Natural killer cell (primary cell): ENCODE measurements at regions not wholly inside any gene's neighbourhood (a gene's known extent, or its start where the extent isn't known, plus 50 kb on each side); places are given as distances from the start of the nearest gene placed in this dataset.

ENCODE experiments used
- ATAC-seq, 3 donors: fragments of 150-1000 bp in 2 of 3; fragments of 200-7000 bp in 1 of 3; cut with Tn5 transposase; 1 replicate in 1 of 3; 2 replicates in 2 of 3; pipeline ENCODE4 v1.10.0; 2021; ENCODE audit warnings: mild to moderate bottlenecking in 2 of 3, moderate library complexity in 2 of 3
- DNase-seq, 2 donors: peaks; one replicate each; pipeline versions ENCODE4 v3.0.0 to v3.0.0-alpha.2; 2013 to 2021; ENCODE audit warnings: mixed read lengths in 1 of 2
- H3K27ac ChIP-seq: one replicate; pipeline ENCODE4 v1.5.1; 2013; ENCODE audit warnings: mild to moderate bottlenecking, low read length
- H3K27me3 ChIP-seq: one replicate; pipeline ENCODE4 v1.6.1; 2013; ENCODE audit warnings: low read length; ENCODE audit not compliant: control insufficient read depth, insufficient read depth
- H3K36me3 ChIP-seq: one replicate; pipeline ENCODE4 v1.6.1; 2013; ENCODE audit warnings: low read length; ENCODE audit not compliant: control insufficient read depth, insufficient read depth
- H3K4me1 ChIP-seq: one replicate; pipeline ENCODE4 v1.6.1; 2013; ENCODE audit warnings: low read length; ENCODE audit not compliant: control insufficient read depth, insufficient read depth
- H3K4me3 ChIP-seq: one replicate; pipeline ENCODE4 v1.5.1; 2013; ENCODE audit warnings: low read length
- H3K9me3 ChIP-seq: one replicate; pipeline ENCODE4 v1.6.1; 2013; ENCODE audit warnings: low read length; ENCODE audit not compliant: control insufficient read depth, insufficient read depth
- H3K27ac Mint-ChIP-seq, 2 donors: one replicate each; pipeline ENCODE4 v1.8.0; 2022; ENCODE audit warnings: mild to moderate bottlenecking in 2 of 2, mixed read lengths in 2 of 2, moderate library complexity in 1 of 2
- H3K27me3 Mint-ChIP-seq, 2 donors: one replicate each; pipeline ENCODE4 v1.8.0; 2022; ENCODE audit warnings: low read depth in 2 of 2, mixed read lengths in 2 of 2
- H3K36me3 Mint-ChIP-seq: one replicate; pipeline ENCODE4 v1.8.0; 2022; ENCODE audit warnings: mixed read lengths
- H3K4me1 Mint-ChIP-seq, 2 donors: one replicate each; pipeline ENCODE4 v1.8.0; 2022; ENCODE audit warnings: mixed read lengths in 2 of 2
- H3K4me3 Mint-ChIP-seq: one replicate; pipeline ENCODE4 v1.8.0; 2022; ENCODE audit warnings: mild to moderate bottlenecking, moderate library complexity, mixed read lengths
- H3K9me3 Mint-ChIP-seq, 2 donors: one replicate each; pipeline ENCODE4 v1.8.0; 2022; ENCODE audit warnings: mixed read lengths in 2 of 2
- CTCF ChIP-seq: fragments of 200-600 bp; IDR thresholded peaks from one replicate; pipeline ENCODE4 v1.8.0; 2022; ENCODE audit warnings: antibody characterized with exemption
- whole genome bisulfite sequencing: methylation state at CpG from one replicate; pipeline ENCODE4 v1.1.7; 2013; ENCODE audit warnings: missing lambda C conversion rate; ENCODE audit not compliant: insufficient coverage; 5-methylcytosine and 5-hydroxymethylcytosine counted together
- intact Hi-C: fragments of 100-400 bp; cut with micrococcal nuclease; formaldehyde crosslinking; loops from one replicate; pipeline ENCODE4 v1.14.2; 2022

- Mint-ChIP-seq H3K27ac (no peak overlapping the region), H3K4me3 (no peak overlapping the region), H3K4me1 (no peaks in the 10 kb centered on the region), H3K9me3 (peaks cover 0 to 2% of the 10 kb centered on the region in 2 donors), H3K36me3 (no peaks in the 10 kb centered on the region), H3K27me3 (peaks cover 0 to 13% of the 10 kb centered on the region in 2 donors)
- DNase-seq (no peak), ATAC-seq (no peak)
- Histone ChIP-seq H3K27ac (no peak overlapping the region), H3K9me3 (no peaks in the 10 kb centered on the region), H3K27me3 (no peaks in the 10 kb centered on the region), H3K4me3 (no peak overlapping the region), H3K36me3 (no peaks in the 10 kb centered on the region), H3K4me1 (no peaks in the 10 kb centered on the region)
- TF ChIP-seq CTCF, result no peak
- WGBS, result 88% methylated on average over 5 of the region's 6 CpGs
- intact Hi-C loops, result no loop called here
Measured at GRCh38 chr18:11506856-11507255, 102.5 kb upstream of the SLC35G4 start.

GRCh38 chr18:11505993-11506392, 103.4 kb upstream of the SLC35G4 start:
- TF ChIP-seq CTCF, result no peak
- no peaks in the 10 kb centered on the region for H3K4me1 Mint-ChIP-seq
- DNase-seq (no peak), ATAC-seq (no peak)
- intact Hi-C loops, result no loop called here
- Histone ChIP-seq H3K27me3 (no peaks in the 10 kb centered on the region), H3K36me3 (no peaks in the 10 kb centered on the region), H3K4me3 (no peak overlapping the region), H3K27ac (no peak overlapping the region), H3K4me1 (no peaks in the 10 kb centered on the region), H3K9me3 (no peaks in the 10 kb centered on the region)
- peaks cover 0 to 2% of the 10 kb centered on the region in 2 donors for H3K9me3 Mint-ChIP-seq
- peaks cover 0 to 13% of the 10 kb centered on the region in 2 donors for H3K27me3 Mint-ChIP-seq
- no peaks in the 10 kb centered on the region for H3K36me3 Mint-ChIP-seq
- 58% methylated on average over 4 of the region's 5 CpGs for WGBS
- H3K4me3 Mint-ChIP-seq, result no peak overlapping the region
- H3K27ac Mint-ChIP-seq, result no peak overlapping the region

- Mint-ChIP-seq H3K27ac (no peak overlapping the region), H3K4me1 (no peaks in the 10 kb centered on the region), H3K4me3 (no peak overlapping the region), H3K36me3 (no peaks in the 10 kb centered on the region), H3K9me3 (peaks cover 0 to 2% of the 10 kb centered on the region in 2 donors), H3K27me3 (peaks cover 0 to 13% of the 10 kb centered on the region in 2 donors)
- TF ChIP-seq CTCF, result no peak
- DNase-seq (no peak), ATAC-seq (no peak)
- H3K27ac ChIP-seq, result no peak overlapping the region
- H3K9me3 ChIP-seq, result no peaks in the 10 kb centered on the region
- H3K36me3 ChIP-seq, result no peaks in the 10 kb centered on the region
- no peaks in the 10 kb centered on the region for H3K27me3 ChIP-seq
- 82% methylated on average over 6 of the region's 6 CpGs for WGBS
- H3K4me3 ChIP-seq, result no peak overlapping the region
- H3K4me1 ChIP-seq, result no peaks in the 10 kb centered on the region
- intact Hi-C loops, result no loop called here
Measured at GRCh38 chr18:11504962-11505361, 104.4 kb upstream of the SLC35G4 start.

- no peak overlapping the region for H3K4me3 Mint-ChIP-seq
- intact Hi-C loops, result no loop called here
- H3K9me3 ChIP-seq, result no peaks in the 10 kb centered on the region
- TF ChIP-seq CTCF, result no peak
- no peaks in the 10 kb centered on the region for H3K4me1 Mint-ChIP-seq
- ATAC-seq, result no peak
- H3K36me3 ChIP-seq, result no peaks in the 10 kb centered on the region
- no peaks in the 10 kb centered on the region for H3K27me3 ChIP-seq
- peaks cover 0 to 2% of the 10 kb centered on the region in 2 donors for H3K9me3 Mint-ChIP-seq
- DNase-seq, result no peak
- H3K27me3 Mint-ChIP-seq, result peaks cover 2 to 13% of the 10 kb centered on the region in 2 donors
- H3K27ac Mint-ChIP-seq, result no peak overlapping the region
- no peaks in the 10 kb centered on the region for H3K4me1 ChIP-seq
- no peak overlapping the region for H3K27ac ChIP-seq
- H3K4me3 ChIP-seq, result no peak overlapping the region
- 92% methylated on average over 1 of the region's 1 CpG for WGBS
- no peaks in the 10 kb centered on the region for H3K36me3 Mint-ChIP-seq
Measured at GRCh38 chr18:11502368-11502767, 107.0 kb upstream of the SLC35G4 start.
